HG03571 (cell line): ENCODE measurements at regions not wholly inside any gene's neighbourhood (a gene's known extent, or its start where the extent isn't known, plus 50 kb on each side); places are given as distances from the start of the nearest gene placed in this dataset.
"Not testable (repeated sequence)": the region's sequence is repeated elsewhere in the genome, so short reads cannot be mapped to it uniquely, and the experiment has no call there.

Experiments used
- ATAC-seq: cut with Tn5 transposase; IDR thresholded peaks from one replicate; pipeline ENCODE4 v1.9.1; 2021; ENCODE audit not compliant: unreplicated experiment

DNA sequence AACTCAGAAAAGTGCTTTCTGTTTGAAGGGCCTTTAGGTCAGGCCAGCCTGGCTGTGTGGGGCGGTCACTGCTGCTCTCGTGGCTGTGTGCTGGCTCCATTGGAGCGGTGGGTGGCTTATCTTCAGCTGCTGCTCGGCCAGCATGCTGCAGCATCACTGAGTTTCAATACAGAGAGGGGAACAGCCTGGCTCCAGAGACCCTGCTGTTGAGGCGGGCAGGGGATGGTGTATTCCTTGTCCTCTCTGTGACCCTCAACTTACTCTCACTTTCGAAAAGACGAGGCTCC is 248.5 kb upstream of the ONECUT1 start:
- ATAC-seq: no peak

DNA sequence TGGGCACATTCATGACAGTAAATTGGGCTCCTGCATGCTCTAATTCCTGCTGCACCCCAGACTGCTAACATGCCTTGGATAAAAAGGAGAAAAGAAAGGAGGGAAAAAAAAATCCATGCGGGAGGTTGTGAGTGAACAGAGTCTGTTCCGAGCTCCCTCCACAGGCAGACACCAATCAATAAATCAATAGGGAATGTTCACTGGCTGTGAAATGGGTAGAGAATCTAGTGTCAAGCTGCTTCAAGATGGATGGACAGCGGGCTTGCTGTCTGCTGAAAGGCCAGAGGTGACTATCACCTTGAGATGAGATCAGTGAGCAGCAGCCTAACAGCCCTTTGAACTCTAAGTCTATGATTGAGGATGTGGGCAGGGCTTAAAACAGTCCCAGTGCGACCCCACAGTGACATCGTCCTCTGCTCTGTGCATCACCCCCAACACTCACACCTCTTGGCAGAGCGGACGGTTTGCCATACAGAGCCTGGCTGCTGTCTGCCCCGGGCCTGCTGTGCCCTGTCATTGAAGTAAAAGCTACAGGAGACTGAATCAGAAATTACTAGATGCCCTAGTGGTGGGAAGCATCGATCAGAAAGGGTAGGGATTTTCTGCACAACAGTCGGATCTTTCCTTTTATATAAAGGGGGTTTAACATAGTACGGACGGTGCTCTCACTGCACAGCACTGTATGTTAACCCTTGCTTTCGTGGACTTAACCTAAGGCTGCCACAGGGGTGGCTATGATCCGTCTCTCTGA is 247.9 kb upstream of the ONECUT1 start:
- ATAC-seq: no peak

DNA sequence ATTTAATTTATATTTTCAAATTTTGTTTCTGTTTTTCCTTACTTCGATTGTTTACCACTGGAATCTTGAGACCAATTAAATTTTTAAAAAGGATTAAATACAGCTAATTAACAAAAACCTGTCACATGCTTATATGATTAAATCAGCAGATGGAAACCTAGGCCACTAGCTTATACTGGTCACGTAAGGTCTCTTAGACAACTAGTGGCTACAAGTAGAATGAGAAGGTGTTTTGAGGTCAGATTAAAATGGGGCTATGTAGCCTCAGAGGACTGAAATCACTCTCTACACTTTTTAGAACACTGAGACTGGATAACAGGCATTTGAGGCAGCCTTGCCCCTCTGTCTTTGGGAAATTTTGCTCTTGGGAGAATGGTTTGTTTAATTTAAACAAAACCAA is 246.5 kb upstream of the ONECUT1 start:
- ATAC-seq: no peak

DNA sequence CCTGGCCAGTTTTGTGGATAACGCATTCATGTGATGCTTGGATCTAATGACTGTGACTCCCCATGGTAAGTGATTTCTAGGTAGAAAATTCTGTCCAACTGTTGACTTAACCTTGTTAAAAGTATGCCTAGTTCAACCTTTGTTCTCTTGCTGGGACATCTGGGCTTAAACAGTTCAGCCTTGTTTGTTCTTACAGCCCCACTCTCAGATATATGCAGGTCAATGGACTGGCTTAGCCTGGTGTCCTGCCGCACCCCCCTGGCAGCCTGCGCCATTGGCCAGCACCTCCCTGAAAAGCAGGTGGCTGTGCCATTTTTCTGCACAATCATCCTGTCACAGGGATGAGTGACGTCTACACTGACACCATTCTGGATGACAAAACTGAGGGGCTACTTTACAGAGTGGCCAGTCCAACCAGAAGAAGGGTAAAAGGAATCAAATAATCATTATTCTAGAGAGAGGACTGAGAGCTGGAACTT is 244.7 kb upstream of the ONECUT1 start:
- ATAC-seq: no peak

DNA sequence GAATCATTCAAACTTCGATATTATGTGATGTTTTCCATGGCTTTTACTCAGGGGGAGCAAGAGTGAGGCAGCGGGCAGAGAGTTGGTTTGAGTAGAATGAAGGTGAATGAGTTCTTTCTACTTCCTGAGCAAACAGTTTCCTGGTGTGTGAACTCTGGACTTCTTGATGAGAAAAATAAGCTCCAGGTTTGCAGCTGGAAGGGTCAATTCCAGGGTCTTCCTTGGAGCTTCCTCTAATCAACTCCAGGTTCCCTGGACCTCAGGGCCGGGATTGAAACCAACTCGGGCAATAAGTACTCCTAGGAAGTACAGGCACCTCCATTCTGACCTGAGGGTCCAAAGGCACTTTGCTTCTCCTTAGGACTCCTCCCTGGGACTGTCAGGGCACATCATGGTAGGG is 243.6 kb upstream of the ONECUT1 start:
- no peak for ATAC-seq

DNA sequence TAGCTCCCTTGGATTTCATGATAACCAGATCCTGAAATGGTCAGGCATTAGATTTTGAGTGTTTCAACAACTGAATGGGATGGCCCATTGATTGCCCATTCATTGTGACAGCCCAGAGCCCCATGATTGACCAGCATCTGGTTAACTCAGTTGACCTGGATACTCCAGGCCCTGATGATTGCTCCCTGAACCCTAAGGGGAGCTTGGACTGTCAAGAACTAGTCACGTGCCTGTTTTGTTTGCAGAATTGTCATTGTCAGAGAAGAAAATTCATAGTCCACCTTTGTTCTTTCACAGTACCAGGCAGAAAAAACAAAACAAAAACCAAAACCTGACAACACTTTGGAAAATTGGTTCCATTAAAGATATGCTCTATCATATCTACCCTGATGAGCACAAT is 241.3 kb upstream of the ONECUT1 start:
- ATAC-seq: no peak

DNA sequence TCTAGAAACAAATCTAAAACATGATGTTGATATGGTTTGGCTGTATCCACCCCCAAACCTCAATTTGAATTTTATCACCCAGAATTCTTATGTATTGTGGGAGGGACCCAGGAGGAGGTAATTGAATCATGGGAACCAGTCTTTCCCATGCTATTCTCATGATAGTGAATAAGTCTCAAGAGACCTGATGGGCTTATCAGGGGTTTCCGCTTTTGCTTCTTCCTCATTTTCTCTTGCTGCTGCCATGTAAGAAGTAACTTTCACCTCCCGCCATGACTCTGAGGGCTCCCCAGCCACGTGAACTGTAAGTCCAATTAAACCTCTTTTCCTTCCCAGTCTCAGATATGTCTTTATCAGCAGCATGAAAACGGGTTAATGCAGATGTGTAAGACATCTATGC is 232.7 kb upstream of the ONECUT1 start:
- no peak for ATAC-seq

DNA sequence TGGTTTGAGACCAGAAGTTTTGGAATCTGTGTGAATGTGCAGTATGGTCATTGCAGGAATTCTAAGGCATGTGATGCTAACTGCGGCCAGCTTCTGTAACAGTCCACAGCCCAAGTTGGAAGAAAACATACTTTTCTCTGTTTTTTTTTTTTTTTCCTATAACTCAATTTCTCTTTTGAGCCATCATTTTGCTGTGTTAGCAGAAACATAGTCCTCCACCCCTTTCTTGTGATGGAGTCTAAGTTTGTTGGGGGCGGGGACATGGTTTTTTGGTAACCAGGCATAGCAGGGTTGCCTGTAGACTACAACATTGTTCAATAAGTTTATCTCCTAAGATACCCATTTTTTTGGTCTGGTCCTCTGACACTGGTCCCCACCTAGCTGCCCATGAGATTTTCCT is 223.2 kb upstream of the ONECUT1 start:
- ATAC-seq: no peak

DNA sequence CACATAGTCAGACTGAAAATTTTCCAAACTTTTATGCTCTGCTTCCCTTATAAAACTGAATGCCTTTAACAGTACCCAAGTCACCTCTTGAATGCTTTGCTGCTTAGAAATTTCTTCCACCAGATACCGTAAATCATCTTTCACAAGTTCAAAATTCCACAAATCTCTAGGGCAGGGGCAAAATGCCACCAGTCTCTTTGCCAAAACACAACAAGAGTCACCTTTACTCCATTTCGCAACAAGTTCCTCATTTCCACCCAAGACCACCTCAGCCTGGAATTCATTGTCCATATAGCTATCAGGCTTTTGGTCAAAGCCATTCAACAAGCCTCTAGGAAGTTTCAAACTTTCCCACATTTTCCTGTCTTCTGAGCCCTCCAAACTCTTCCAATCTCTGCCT is 221.6 kb upstream of the ONECUT1 start:
- ATAC-seq: not testable (repeated sequence)

DNA sequence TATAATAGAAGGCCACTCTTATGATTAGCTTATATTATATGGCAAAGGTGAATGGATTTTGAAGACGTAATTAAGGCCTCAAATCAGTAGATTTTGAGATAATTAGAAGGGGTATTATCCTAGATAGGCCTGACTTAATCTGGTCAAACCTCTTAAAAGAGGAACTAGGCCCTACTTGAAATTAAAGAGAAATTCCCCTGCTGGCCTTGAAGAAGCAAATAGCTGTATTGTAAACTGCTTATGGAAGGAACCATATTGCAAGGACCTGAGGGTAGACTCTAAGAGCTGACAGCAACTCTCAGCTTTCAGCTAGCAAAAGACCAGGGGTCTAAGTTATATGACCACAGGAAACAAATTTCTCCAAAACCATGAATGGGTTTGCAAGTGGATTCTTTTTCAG is 219.0 kb upstream of the ONECUT1 start:
- no peak for ATAC-seq

DNA sequence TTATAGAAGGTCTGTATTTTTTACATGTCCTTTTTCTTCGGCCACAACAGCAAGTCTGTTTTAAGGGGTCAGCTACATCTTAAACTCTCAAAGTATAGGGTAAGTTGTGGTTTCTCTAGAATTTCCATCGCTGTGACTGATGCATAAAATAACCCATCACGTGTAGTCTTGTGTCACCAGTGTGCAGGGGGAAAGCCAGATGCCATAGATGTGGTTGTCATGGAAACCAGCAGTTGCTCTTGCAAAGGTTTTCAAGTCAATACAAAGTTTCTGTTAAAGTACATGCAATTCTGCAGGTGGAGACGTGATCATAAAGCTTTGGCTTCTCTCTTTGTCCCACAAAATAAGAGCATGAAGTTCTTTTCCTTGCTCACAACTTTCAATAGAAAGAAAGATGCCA is 210.3 kb upstream of the ONECUT1 start:
- no peak for ATAC-seq

DNA sequence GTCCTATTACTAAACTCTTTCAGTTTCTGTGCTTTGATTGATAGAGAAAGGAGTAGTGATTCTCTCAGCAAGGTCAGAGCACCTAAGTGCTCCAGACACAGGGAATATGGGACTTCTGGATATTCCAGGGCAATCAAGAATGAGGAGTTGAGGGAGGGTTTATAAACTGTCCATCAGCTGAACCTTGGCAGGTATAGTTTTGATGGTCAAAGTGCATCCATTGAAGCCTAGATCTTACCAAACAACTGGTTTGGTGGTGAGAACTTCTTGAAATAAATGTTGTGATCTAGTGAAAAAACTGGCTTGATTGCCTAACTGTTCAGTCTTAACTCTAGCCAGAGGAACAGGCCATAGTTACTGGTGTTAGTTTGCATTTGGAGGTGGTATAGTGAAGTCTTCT is 207.0 kb upstream of the ONECUT1 start:
- no peak for ATAC-seq

DNA sequence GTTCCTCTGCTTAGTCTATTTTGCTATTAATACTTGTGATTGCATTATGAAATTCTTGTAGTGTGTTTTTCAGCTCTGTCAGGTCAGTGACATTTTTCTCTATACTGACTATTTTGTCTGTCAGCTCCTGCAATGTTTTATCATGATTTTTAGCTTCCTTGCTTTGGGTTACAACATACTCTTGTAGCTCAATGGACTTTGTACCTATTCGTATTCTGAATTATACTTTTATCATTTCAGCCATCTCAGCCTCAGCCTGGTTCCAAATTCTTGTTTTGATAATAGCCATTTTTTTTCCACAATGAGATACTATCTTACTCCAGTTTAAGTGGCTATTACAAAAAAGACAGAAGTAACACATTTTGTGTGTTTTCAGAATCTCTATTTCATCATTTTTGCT is 204.2 kb upstream of the ONECUT1 start:
- no peak for ATAC-seq

DNA sequence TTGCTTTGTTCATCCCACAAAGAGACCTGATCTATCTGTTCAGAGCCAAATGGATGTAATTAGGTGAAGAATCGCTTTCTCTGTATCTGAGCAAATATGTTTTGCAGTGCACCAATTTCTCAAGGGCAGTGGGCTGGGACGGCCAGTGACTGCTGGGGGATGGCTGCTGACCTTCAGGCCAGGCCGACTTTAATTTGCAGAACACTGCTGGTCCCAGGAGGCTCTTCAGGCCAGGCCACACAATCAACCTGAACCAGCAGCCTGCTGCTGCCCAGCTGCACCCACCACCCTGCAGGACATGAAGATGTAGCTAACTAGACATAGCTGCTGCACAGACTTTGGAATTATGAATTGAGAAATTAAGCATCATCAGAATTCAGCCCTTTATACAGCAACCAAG is 194.4 kb upstream of the ONECUT1 start:
- ATAC-seq: no peak

DNA sequence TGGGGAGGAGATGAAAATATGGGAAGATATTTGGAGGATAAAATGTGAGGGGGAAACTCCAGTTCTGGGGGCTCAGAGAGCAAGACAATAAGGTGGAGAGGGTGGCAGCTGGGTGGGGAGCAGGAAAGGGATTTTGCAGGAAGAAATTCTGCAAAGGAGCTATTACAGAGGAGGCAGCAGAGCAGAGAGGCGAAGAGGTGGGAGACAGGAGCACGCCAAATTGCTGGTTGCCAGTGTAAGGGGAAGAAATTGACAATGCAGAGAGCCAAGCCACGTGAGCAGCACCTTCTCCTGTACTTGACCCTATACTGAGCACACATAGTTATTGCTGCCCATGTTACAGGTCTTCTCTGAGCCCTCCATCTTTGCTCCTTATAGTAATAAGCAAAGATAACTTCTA is 190.3 kb upstream of the ONECUT1 start:
- ATAC-seq: no peak

DNA sequence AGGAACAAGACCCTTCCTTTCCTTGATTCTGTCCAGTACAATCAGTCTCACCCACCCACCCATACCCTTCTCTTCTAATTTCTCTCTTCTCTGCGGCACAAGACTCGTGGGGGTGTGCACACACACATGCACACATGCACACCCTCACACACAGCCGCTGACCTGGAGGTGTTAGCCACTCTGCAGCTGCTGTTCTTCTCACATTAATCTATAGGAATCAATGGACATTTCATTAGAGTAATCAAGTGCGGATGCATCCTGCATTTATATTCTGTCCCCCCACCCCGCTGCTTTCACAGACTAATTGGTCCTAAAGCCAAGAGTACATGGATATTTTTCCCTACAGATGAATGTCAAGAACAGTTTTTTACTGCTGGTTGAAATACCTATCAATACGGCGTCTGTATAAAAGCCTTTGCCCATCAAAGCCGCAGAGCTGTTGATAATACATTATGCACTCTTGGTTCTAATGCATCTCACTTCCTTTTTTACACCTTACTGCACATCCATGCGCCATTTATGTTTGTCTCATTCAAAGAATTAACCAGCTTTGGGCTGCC is 186.5 kb upstream of the ONECUT1 start:
- no peak for ATAC-seq

DNA sequence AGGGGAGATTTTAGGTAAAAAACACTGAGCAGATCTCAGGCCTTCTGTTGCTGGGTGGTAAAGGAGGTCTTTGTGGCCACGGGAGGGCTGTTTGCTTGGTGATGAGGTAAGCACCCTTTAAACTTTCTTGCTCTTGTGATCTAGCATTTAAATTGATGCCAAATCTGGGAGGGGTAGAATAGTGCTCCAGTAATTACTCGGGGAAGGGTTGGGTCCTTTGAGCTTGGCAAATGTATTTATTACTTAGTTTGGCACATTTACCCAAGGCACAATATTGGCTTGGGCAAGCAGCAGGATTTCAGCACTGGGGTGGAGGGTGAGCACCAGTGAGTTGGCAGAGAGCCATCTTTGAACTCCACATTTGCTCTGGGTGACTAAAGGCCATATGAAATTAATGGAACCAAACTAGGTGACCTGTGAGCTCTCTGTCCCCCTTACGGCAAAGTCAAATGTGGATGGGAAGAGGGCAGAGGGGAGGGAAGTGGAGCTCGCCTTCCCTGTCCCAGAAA is 185.9 kb upstream of the ONECUT1 start:
- ATAC-seq: no peak

DNA sequence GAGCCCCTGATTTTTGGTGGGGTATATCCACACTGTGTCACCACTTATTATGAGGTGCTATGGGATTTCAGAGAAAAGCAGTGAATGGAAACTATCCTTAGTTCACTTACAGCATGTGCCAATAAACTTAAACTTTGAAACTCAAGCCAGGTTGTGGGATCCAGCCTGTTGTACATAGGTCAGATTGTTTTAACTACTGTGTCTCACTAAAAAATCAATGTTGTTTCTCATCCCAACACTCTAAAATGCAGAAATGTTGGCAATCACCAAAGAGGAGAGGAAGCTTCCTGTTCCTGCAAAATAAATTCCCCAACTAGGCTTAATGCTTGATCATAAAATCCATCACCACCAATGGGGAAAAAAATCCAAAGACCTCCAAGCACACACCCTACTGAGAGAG is 173.7 kb upstream of the ONECUT1 start:
- no peak for ATAC-seq

DNA sequence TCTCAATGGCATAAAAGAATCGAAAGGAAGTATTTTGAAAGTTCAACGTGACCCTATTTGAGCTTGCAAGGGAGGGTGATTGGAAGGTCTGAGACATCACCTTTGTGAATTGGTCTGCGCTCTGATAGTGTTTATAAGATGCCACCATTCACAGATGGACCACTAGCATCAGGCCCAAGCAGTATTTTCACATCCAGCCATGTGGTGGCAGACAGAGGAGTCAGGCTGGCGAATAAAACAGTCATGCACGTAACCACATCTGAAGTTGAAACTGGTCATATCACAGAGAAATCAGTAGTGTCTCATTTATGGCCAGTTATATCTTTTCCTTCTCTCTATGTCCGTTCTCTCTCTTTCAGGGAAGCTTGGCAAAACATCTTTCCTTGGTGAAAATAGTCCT is 170.1 kb upstream of the ONECUT1 start:
- no peak for ATAC-seq

DNA sequence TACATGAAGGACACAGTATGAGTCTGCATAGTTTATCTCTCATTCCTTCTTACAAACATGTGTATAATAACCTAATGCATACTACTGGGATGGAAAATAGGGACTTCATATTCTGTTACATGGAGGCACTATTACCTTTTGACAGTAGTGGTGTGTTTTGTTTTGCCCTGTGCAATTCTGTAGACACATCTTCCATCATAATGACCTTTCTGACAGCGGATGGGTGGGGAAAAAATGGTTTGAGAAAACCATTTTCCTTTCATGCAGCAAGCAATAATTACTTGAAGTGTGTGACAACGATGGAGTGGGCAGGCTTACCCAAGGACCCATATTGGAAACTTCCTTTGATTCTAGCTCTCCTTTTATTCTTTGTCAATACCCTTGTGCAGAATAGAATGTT is 153.6 kb upstream of the ONECUT1 start:
- ATAC-seq: no peak

DNA sequence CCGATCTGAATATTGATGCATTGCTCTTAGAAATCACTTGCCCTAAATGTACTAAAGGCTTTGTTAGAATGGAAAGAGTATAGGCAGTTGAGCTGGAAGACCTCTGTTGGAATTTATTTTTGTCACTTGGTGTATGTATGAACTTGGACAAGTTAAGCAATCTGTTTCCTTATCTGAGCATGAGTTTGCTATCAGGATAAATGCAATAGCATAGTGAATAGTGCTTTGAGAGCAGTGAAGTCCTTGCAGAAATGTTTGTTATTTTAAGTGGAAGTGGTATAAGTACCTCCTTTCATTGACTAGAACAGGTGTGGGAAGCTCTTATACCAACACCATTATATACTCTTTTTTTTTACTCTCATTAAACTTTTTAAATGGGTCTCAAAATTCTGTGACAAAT is 146.4 kb upstream of the ONECUT1 start:
- no peak for ATAC-seq

DNA sequence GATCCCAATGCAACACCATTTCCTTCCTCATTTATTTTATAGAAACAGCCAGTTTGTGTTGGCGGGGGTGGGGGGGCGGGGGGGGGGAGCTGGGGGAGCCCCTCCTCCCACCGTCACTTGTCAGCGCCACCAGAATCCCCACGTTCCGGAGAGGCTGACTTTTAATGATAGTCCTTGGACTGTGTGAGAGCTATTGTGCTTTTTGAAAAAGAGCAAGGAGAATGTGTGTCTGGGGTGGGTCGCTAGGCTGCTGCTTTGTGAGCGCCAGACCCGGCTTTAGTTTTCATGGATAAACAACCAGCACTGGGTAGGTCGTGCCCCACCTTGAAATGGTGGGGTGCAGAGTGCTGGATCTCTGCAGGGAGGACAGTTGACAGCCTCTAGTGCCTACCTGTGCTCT is 135.0 kb upstream of the ONECUT1 start:
- ATAC-seq: no peak

DNA sequence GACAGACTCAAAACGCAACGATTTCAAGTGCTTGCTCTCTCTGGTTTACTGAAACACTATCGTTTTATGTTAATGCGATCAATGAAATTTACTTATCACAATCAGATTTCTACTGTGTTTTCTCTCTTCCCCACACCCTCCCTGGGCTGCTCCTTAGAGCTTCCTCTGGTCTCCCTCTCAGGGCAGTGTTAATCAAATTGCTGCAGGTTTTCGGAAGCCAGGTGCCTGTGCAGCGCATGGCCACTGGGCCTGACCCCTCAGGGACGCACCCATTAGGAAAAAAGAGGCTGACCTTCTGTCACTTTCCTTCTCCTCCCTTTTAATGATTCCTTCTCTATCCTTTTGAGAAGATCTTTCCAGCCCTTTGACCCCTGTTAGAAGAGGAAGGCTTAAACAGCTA is 134.5 kb upstream of the ONECUT1 start:
- no peak for ATAC-seq
